ENCODE measurements at regions not wholly inside any gene's neighbourhood (a gene's known extent, or its start where the extent isn't known, plus 50 kb on each side); places are given as distances from the start of the nearest gene placed in this dataset.

- TF ChIP-seq CTCF (IDR thresholded peaks at IDR 0.05; ENCODE audit: low read length) (no peak), EZH2 (optimal IDR thresholded peaks at IDR 0.05; ENCODE audit: low read depth, low read length) (no peak), EZH2phosphoT487 (IDR thresholded peaks at IDR 0.05; ENCODE audit: low read length) (no peak)
Measured at GRCh38 chr4:176469546-176469945, 149.8 kb downstream of the SPCS3 start.
